ENCODE measurements at regions not wholly inside any gene's neighbourhood (a gene's known extent, or its start where the extent isn't known, plus 50 kb on each side); places are given as distances from the start of the nearest gene placed in this dataset.

GRCh38 chr4:111693758-111694157 is 451.5 kb upstream of the FAM241A start:
- no peak overlapping the region for H3K27ac Mint-ChIP-seq (ENCODE audit: unreplicated experiment)
- no peaks in the 10 kb centered on the region for H3K36me3 Mint-ChIP-seq (ENCODE audit: low read depth)
- no peaks in the 10 kb centered on the region for H3K9me3 Mint-ChIP-seq (ENCODE audit: low read depth)
- DNase-seq (ENCODE audit: low spot score): no peak
- no peaks in the 10 kb centered on the region for H3K4me1 Mint-ChIP-seq (ENCODE audit: low read depth)
- TF ChIP-seq, protein P1, sequence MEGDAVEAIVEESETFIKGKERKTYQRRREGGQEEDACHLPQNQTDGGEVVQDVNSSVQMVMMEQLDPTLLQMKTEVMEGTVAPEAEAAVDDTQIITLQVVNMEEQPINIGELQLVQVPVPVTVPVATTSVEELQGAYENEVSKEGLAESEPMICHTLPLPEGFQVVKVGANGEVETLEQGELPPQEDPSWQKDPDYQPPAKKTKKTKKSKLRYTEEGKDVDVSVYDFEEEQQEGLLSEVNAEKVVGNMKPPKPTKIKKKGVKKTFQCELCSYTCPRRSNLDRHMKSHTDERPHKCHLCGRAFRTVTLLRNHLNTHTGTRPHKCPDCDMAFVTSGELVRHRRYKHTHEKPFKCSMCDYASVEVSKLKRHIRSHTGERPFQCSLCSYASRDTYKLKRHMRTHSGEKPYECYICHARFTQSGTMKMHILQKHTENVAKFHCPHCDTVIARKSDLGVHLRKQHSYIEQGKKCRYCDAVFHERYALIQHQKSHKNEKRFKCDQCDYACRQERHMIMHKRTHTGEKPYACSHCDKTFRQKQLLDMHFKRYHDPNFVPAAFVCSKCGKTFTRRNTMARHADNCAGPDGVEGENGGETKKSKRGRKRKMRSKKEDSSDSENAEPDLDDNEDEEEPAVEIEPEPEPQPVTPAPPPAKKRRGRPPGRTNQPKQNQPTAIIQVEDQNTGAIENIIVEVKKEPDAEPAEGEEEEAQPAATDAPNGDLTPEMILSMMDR (IDR thresholded peaks at IDR 0.05): no peak
- H3K27me3 Mint-ChIP-seq (ENCODE audit: low read depth): peaks cover 16% of the 10 kb centered on the region
- no peak overlapping the region for H3K4me3 Mint-ChIP-seq (ENCODE audit: unreplicated experiment)

GRCh38 chr4:111695677-111696076 is 449.6 kb upstream of the FAM241A start:
- H3K36me3 Mint-ChIP-seq (ENCODE audit: low read depth): no peaks in the 10 kb centered on the region
- peaks cover 18% of the 10 kb centered on the region for H3K27me3 Mint-ChIP-seq (ENCODE audit: low read depth)
- DNase-seq (ENCODE audit: low spot score): no peak
- TF ChIP-seq, protein P1 (IDR thresholded peaks at IDR 0.05): no peak
- H3K27ac Mint-ChIP-seq (ENCODE audit: unreplicated experiment): no peak overlapping the region
- H3K9me3 Mint-ChIP-seq (ENCODE audit: low read depth): no peaks in the 10 kb centered on the region
- H3K4me3 Mint-ChIP-seq (ENCODE audit: unreplicated experiment): no peak overlapping the region
- no peaks in the 10 kb centered on the region for H3K4me1 Mint-ChIP-seq (ENCODE audit: low read depth)

GRCh38 chr4:111696505-111696904 is 448.7 kb upstream of the FAM241A start:
- no peak for DNase-seq (ENCODE audit: low spot score)
- Mint-ChIP-seq H3K36me3 (ENCODE audit: low read depth) (no peaks in the 10 kb centered on the region), H3K9me3 (ENCODE audit: low read depth) (no peaks in the 10 kb centered on the region), H3K27me3 (ENCODE audit: low read depth) (peaks cover 20% of the 10 kb centered on the region), H3K4me1 (ENCODE audit: low read depth) (no peaks in the 10 kb centered on the region), H3K27ac (ENCODE audit: unreplicated experiment) (no peak overlapping the region), H3K4me3 (ENCODE audit: unreplicated experiment) (no peak overlapping the region)
- TF ChIP-seq, protein P1 (IDR thresholded peaks at IDR 0.05): no peak

- Mint-ChIP-seq H3K27ac (ENCODE audit: unreplicated experiment) (no peak overlapping the region), H3K9me3 (ENCODE audit: low read depth) (no peaks in the 10 kb centered on the region), H3K27me3 (ENCODE audit: low read depth) (peaks cover 17% of the 10 kb centered on the region), H3K4me1 (ENCODE audit: low read depth) (no peaks in the 10 kb centered on the region), H3K36me3 (ENCODE audit: low read depth) (no peaks in the 10 kb centered on the region), H3K4me3 (ENCODE audit: unreplicated experiment) (no peak overlapping the region)
- DNase-seq (ENCODE audit: low spot score): no peak
- TF ChIP-seq, protein P1 (IDR thresholded peaks at IDR 0.05): no peak
Measured at GRCh38 chr4:111697176-111697942, 447.9 kb upstream of the FAM241A start.

DNA sequence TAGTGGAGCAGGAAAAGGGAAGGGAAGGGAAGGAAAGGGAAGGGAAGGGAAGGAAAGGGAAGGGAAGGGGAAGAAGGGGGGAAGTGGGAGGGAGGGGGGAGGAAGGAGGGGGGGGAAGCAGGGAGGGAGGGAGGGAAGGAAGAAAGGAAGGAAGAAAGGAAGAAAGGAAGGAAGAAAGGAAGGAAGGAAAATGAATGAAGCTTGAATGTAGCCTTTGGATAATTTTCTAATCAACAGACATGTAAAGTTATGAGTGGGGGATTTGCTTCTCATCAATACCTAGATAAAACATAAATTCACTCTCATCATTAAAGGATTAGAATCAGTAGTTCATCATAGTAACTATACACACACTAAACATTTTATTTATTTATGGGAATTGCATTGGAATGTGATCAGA is 446.9 kb upstream of the FAM241A start:
- H3K4me1 Mint-ChIP-seq (ENCODE audit: low read depth): no peaks in the 10 kb centered on the region
- TF ChIP-seq, protein P1 (IDR thresholded peaks at IDR 0.05): no peak
- no peak for DNase-seq (ENCODE audit: low spot score)
- no peaks in the 10 kb centered on the region for H3K36me3 Mint-ChIP-seq (ENCODE audit: low read depth)
- peaks cover 17% of the 10 kb centered on the region for H3K27me3 Mint-ChIP-seq (ENCODE audit: low read depth)
- no peak overlapping the region for H3K4me3 Mint-ChIP-seq (ENCODE audit: unreplicated experiment)
- no peak overlapping the region for H3K27ac Mint-ChIP-seq (ENCODE audit: unreplicated experiment)
- H3K9me3 Mint-ChIP-seq (ENCODE audit: low read depth): no peaks in the 10 kb centered on the region
